Endodermal cell (in vitro differentiated cells): ENCODE measurements at regions not wholly inside any gene's neighbourhood (a gene's known extent, or its start where the extent isn't known, plus 50 kb on each side); places are given as distances from the start of the nearest gene placed in this dataset.

ENCODE experiments used
- DNase-seq: peaks from one replicate; pipeline ENCODE4 v3.0.0-alpha.2; 2017
- H3K27ac ChIP-seq: 2 replicates; pipeline ENCODE4 v1.5.1; 2013; ENCODE audit warnings: mild to moderate bottlenecking, low read depth, low read length, moderate library complexity
- H3K27me3 ChIP-seq: 2 replicates; pipeline ENCODE4 v1.6.1; 2013; ENCODE audit warnings: mild to moderate bottlenecking, low read length, moderate library complexity; ENCODE audit not compliant: insufficient read depth, control insufficient read depth, poor library complexity, severe bottlenecking
- H3K36me3 ChIP-seq: 2 replicates; pipeline ENCODE4 v1.7.0; 2013; ENCODE audit warnings: mild to moderate bottlenecking, low read length, moderate library complexity; ENCODE audit not compliant: control insufficient read depth, insufficient read depth
- H3K4me1 ChIP-seq: one replicate; pipeline ENCODE4 v1.7.0; 2013; ENCODE audit warnings: low read length; ENCODE audit not compliant: control insufficient read depth, insufficient read depth
- H3K4me3 ChIP-seq: 2 replicates; pipeline ENCODE4 v1.5.1; 2013; ENCODE audit warnings: mild to moderate bottlenecking, low read length, moderate library complexity
- H3K9ac ChIP-seq: 2 replicates; pipeline ENCODE4 v1.6.1; 2013; ENCODE audit warnings: mild to moderate bottlenecking, low read length, moderate library complexity; ENCODE audit not compliant: poor library complexity, severe bottlenecking; ENCODE audit errors: extremely low read depth
- H3K9me3 ChIP-seq: 2 replicates; pipeline ENCODE4 v1.6.1; 2013; ENCODE audit warnings: mild to moderate bottlenecking, low read length, moderate library complexity; ENCODE audit not compliant: control insufficient read depth
- H3K27ac Mint-ChIP-seq: 2 replicates; pipeline ENCODE4 v1.8.0; 2020; ENCODE audit warnings: mixed read lengths
- H3K27me3 Mint-ChIP-seq: 2 replicates; pipeline ENCODE4 v1.8.0; 2021; ENCODE audit warnings: mild to moderate bottlenecking, mixed read lengths; ENCODE audit not compliant: insufficient read depth
- H3K36me3 Mint-ChIP-seq: 2 replicates; pipeline ENCODE4 v1.8.0; 2020; ENCODE audit warnings: low read depth, mixed read lengths
- H3K4me1 Mint-ChIP-seq: 2 replicates; pipeline ENCODE4 v1.8.0; 2020; ENCODE audit warnings: mixed read lengths
- H3K4me3 Mint-ChIP-seq: 2 replicates; pipeline ENCODE4 v1.8.0; 2020; ENCODE audit warnings: mild to moderate bottlenecking, moderate library complexity, mixed read lengths
- H3K9me3 Mint-ChIP-seq: 2 replicates; pipeline ENCODE4 v1.8.0; 2020; ENCODE audit warnings: mild to moderate bottlenecking, mixed read lengths
- CTCF ChIP-seq: fragments of 200-600 bp; sonication (generic); conservative IDR thresholded peaks from 2 replicates; pipeline ENCODE4 v1.5.0; 2021; ENCODE audit warnings: antibody characterized with exemption, mild to moderate bottlenecking
- WGBS, 2 experiments: methylation state at CpG; one replicate each; pipeline versions ENCODE4 v1.1.5 to v1.1.7; 2013; ENCODE audit warnings: missing lambda C conversion rate in 2 of 2, mixed read lengths in 1 of 2; ENCODE audit not compliant: insufficient coverage in 1 of 2, insufficient read length in 1 of 2; 5-methylcytosine and 5-hydroxymethylcytosine counted together

GRCh38 chr10:80729896-80730295 lies 192.2 kb downstream of the SH2D4B start:
- 83% methylated on average over 2 to 6 of the region's 6 CpGs for WGBS, 2 experiments
- H3K9me3 ChIP-seq, result peaks cover 11% of the 10 kb centered on the region
- TF ChIP-seq CTCF, result no peak
- Mint-ChIP-seq H3K27me3 (no peaks in the 10 kb centered on the region), H3K4me3 (no peak overlapping the region), H3K36me3 (peaks cover 4% of the 10 kb centered on the region), H3K4me1 (peaks cover 6% of the 10 kb centered on the region), H3K27ac (no peak overlapping the region), H3K9me3 (peaks cover 21% of the 10 kb centered on the region)
- no peaks in the 10 kb centered on the region for H3K4me1 ChIP-seq
- no peaks in the 10 kb centered on the region for H3K27me3 ChIP-seq
- H3K9ac ChIP-seq, result no peak overlapping the region
- no peak overlapping the region for H3K4me3 ChIP-seq
- DNase-seq, result no peak
- H3K36me3 ChIP-seq, result no peaks in the 10 kb centered on the region
- no peak overlapping the region for H3K27ac ChIP-seq

DNA sequence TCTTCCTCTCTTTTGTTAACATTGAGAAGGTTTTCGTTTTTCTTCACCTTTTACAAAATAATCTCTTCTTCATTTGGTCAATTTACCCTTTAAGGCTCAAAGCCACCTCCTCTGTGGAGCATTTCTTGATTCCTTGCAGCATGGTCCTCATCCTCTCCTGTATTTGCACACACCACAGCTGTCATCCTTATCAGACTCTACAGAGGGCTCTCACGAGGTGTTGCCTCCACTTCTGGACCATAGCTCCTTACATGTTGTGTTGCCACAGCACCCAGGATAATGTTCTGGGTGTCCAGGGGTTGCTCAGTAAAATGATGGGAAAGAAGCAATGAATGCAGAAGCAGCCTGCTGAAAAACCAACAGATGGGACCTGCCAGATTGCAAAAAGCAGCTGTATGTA lies 192.8 kb downstream of the SH2D4B start:
- H3K9me3 Mint-ChIP-seq, result peaks cover 19% of the 10 kb centered on the region
- Histone ChIP-seq H3K9ac (no peak overlapping the region), H3K9me3 (peaks cover 11% of the 10 kb centered on the region), H3K4me3 (no peak overlapping the region), H3K27ac (no peak overlapping the region), H3K27me3 (no peaks in the 10 kb centered on the region), H3K36me3 (no peaks in the 10 kb centered on the region), H3K4me1 (no peaks in the 10 kb centered on the region)
- peaks cover 9% of the 10 kb centered on the region for H3K4me1 Mint-ChIP-seq
- no peak for TF ChIP-seq CTCF
- no peak overlapping the region for H3K4me3 Mint-ChIP-seq
- no peaks in the 10 kb centered on the region for H3K27me3 Mint-ChIP-seq
- DNase-seq, result no peak
- no peak overlapping the region for H3K27ac Mint-ChIP-seq
- H3K36me3 Mint-ChIP-seq, result peaks cover 3% of the 10 kb centered on the region
- WGBS, 2 experiments, result 82 to 100% methylated on average over 1 to 2 of the region's 2 CpGs

GRCh38 chr10:80734589-80734988 lies 196.9 kb downstream of the SH2D4B start:
- no peaks in the 10 kb centered on the region for H3K36me3 ChIP-seq
- peaks cover 18% of the 10 kb centered on the region for H3K4me1 ChIP-seq
- no peak overlapping the region for H3K27ac ChIP-seq
- Mint-ChIP-seq H3K4me3 (no peak overlapping the region), H3K36me3 (no peaks in the 10 kb centered on the region), H3K9me3 (no peaks in the 10 kb centered on the region), H3K27ac (no peak overlapping the region), H3K4me1 (peaks cover 41% of the 10 kb centered on the region), H3K27me3 (no peaks in the 10 kb centered on the region)
- no peak overlapping the region for H3K9ac ChIP-seq
- DNase-seq, result no peak
- peak overlapping the region; percentile 12 for H3K4me3 ChIP-seq
- TF ChIP-seq CTCF, result no peak
- H3K9me3 ChIP-seq, result no peaks in the 10 kb centered on the region
- no peaks in the 10 kb centered on the region for H3K27me3 ChIP-seq
